Epithelial cell of esophagus (primary cell): ENCODE measurements at regions not wholly inside any gene's neighbourhood (a gene's known extent, or its start where the extent isn't known, plus 50 kb on each side); places are given as distances from the start of the nearest gene placed in this dataset.
A peak's percentile ranks its signal among the peaks of the same experiment; 100 is the strongest.

Experiments
- DNase-seq: peaks from one replicate; pipeline ENCODE4 v3.0.0; 2010; ENCODE audit warnings: low read depth
- H3K4me3 ChIP-seq: 2 replicates; pipeline ENCODE4 v1.5.1; 2011; ENCODE audit warnings: mild to moderate bottlenecking, low read length, control low read depth
- CTCF ChIP-seq: IDR thresholded peaks from 2 replicates; pipeline ENCODE4 v1.5.1; 2011; ENCODE audit warnings: low read depth, mild to moderate bottlenecking, low read length, control low read depth, inconsistent platforms; ENCODE audit not compliant: insufficient read depth; ENCODE audit errors: missing control alignments

GRCh38 chr5:122258241-122258640, 53.8 kb upstream of the SNCAIP start:
- H3K4me3 ChIP-seq = no peak overlapping the region
- TF ChIP-seq CTCF = no peak
- DNase-seq = peak; percentile 16

GRCh38 chr5:122258840-122259239, 53.2 kb upstream of the SNCAIP start:
- no peak for DNase-seq
- no peak for TF ChIP-seq CTCF
- no peak overlapping the region for H3K4me3 ChIP-seq

GRCh38 chr5:122259995-122260394, 52.0 kb upstream of the SNCAIP start:
- no peak overlapping the region for H3K4me3 ChIP-seq
- TF ChIP-seq CTCF = no peak
- DNase-seq = peak; percentile 81

- peak; percentile 13 for DNase-seq
- no peak for TF ChIP-seq CTCF
- no peak overlapping the region for H3K4me3 ChIP-seq
These were observed 49.9 kb upstream of the SNCAIP start for GRCh38 chr5:122262103-122262502.
